Sigmoid colon (tissue), 6 donors: ENCODE measurements at regions not wholly inside any gene's neighbourhood (a gene's known extent, or its start where the extent isn't known, plus 50 kb on each side); places are given as distances from the start of the nearest gene placed in this dataset.

Source experiments
- DNase-seq: peaks from one replicate; pipeline ENCODE4 v3.0.0-alpha.2; 2019
- H3K27ac ChIP-seq, 4 donors: fragments of 200-600 bp; sonication (generic); one replicate each; pipeline ENCODE4 v1.5.1; 2016 to 2019; ENCODE audit warnings: mild to moderate bottlenecking in 1 of 4
- H3K27me3 ChIP-seq, 3 donors: fragments of 200-600 bp; sonication (generic); one replicate each; pipeline ENCODE4 v1.5.1; 2019; ENCODE audit warnings: mild to moderate bottlenecking in 1 of 3
- H3K36me3 ChIP-seq, 4 donors: fragments of 200-600 bp; sonication (generic); one replicate each; pipeline ENCODE4 v1.5.1; 2016 to 2019
- H3K4me1 ChIP-seq, 4 donors: fragments of 200-600 bp; sonication (generic); one replicate each; pipeline ENCODE4 v1.5.1; 2017 to 2019
- H3K4me3 ChIP-seq, 4 donors: fragments of 200-600 bp; sonication (generic); one replicate each; pipeline ENCODE4 v1.5.1; 2017 to 2019; ENCODE audit warnings: mild to moderate bottlenecking in 2 of 4, moderate library complexity in 1 of 4
- H3K9me3 ChIP-seq, 4 donors: fragments of 200-600 bp in 3 of 4; sonication (generic) in 3 of 4; one replicate each; pipeline versions ENCODE4 v1.5.1 to v1.6.1; 2013 to 2019
- CTCF ChIP-seq, 4 experiments: fragments of 450-650 bp in 3 of 4; fragments of 200-600 bp in 1 of 4; IDR thresholded peaks; one replicate each; pipeline ENCODE4 v1.5.1; 2016 to 2019; ENCODE audit warnings: antibody characterized with exemption in 4 of 4, mild to moderate bottlenecking in 3 of 4, moderate library complexity in 2 of 4
- EP300 ChIP-seq, 4 donors: sonication (generic); formaldehyde crosslinking; IDR thresholded peaks; one replicate each; pipeline ENCODE4 v1.6.1; 2017; ENCODE audit warnings: antibody characterized with exemption in 4 of 4
- POLR2A ChIP-seq, 2 donors: fragments of 450-650 bp; IDR thresholded peaks; one replicate each; pipeline ENCODE4 v1.6.1; 2016; ENCODE audit warnings: antibody characterized with exemption in 2 of 2, mild to moderate bottlenecking in 2 of 2, moderate library complexity in 2 of 2
- POLR2AphosphoS5 ChIP-seq, 4 donors: sonication (generic); formaldehyde crosslinking; IDR thresholded peaks; one replicate each; pipeline ENCODE4 v1.6.1; 2017; ENCODE audit warnings: antibody characterized with exemption in 4 of 4
- WGBS, 2 donors: extraction: QIAGEN DNeasy Blood & Tissue Kit; methylation state at CpG; one replicate each; pipeline ENCODE4 v1.1.7; 2013; 5-methylcytosine and 5-hydroxymethylcytosine counted together
- intact Hi-C: fragments of 100-400 bp; cut with DNase I; formaldehyde crosslinking; loops from one replicate; pipeline ENCODE4 v1.15.1; 2023
- donor health status: healthy with polysubstance abuse.
- donor health status: healthy.

- Histone ChIP-seq H3K4me3 (no peak overlapping the region), H3K36me3 (no peaks in the 10 kb centered on the region), H3K4me1 (no peaks in the 10 kb centered on the region), H3K27me3 (no peaks in the 10 kb centered on the region), H3K27ac (no peak overlapping the region), H3K9me3 (no peaks in the 10 kb centered on the region)
- 89 to 92% methylated on average over 3 of the region's 3 CpGs for WGBS, 2 donors
- intact Hi-C loops, result no loop called here
- TF ChIP-seq EP300 (IDR thresholded peaks at IDR 0.05) (no peak), POLR2A (IDR thresholded peaks at IDR 0.05) (no peak), CTCF (IDR thresholded peaks at IDR 0.05) (no peak), POLR2AphosphoS5 (IDR thresholded peaks at IDR 0.05) (no peak)
- no peak for DNase-seq
These were observed 212.6 kb downstream of the ZNF621 start for GRCh38 chr3:40737343-40737742.

- Histone ChIP-seq H3K4me1 (no peaks in the 10 kb centered on the region), H3K27me3 (no peaks in the 10 kb centered on the region), H3K4me3 (no peak overlapping the region), H3K36me3 (no peaks in the 10 kb centered on the region), H3K9me3 (no peaks in the 10 kb centered on the region), H3K27ac (no peak overlapping the region)
- intact Hi-C loops, result no loop called here
- 76 to 87% methylated on average over 1 of the region's 1 CpG for WGBS, 2 donors
- no peak for DNase-seq
- TF ChIP-seq CTCF (IDR thresholded peaks at IDR 0.05) (no peak), POLR2AphosphoS5 (IDR thresholded peaks at IDR 0.05) (no peak), EP300 (IDR thresholded peaks at IDR 0.05) (no peak), POLR2A (IDR thresholded peaks at IDR 0.05) (no peak)
These were observed 215.2 kb downstream of the ZNF621 start for GRCh38 chr3:40739971-40740370.

GRCh38 chr3:40741729-40742128, 217.0 kb downstream of the ZNF621 start:
- H3K4me3 ChIP-seq, result no peak overlapping the region
- H3K36me3 ChIP-seq, result no peaks in the 10 kb centered on the region
- no peak overlapping the region for H3K27ac ChIP-seq
- TF ChIP-seq EP300 (IDR thresholded peaks at IDR 0.05) (no peak), POLR2AphosphoS5 (IDR thresholded peaks at IDR 0.05) (peak in 1 of 4 donors; percentile 49)
- H3K27me3 ChIP-seq, result no peaks in the 10 kb centered on the region
- 2 to 3% methylated on average over 1 of the region's 1 CpG for WGBS, 2 donors
- intact Hi-C loops, result no loop called here
- H3K9me3 ChIP-seq, result no peaks in the 10 kb centered on the region
- DNase-seq, result peak; percentile 82
- H3K4me1 ChIP-seq, result no peaks in the 10 kb centered on the region

- H3K27me3 ChIP-seq, result no peaks in the 10 kb centered on the region
- no peaks in the 10 kb centered on the region for H3K9me3 ChIP-seq
- H3K4me3 ChIP-seq, result no peak overlapping the region
- H3K36me3 ChIP-seq, result no peaks in the 10 kb centered on the region
- DNase-seq, result no peak
- WGBS, 2 donors, result 59 to 68% methylated on average over 2 of the region's 2 CpGs
- no peak overlapping the region for H3K27ac ChIP-seq
- intact Hi-C loops, result no loop called here
- no peak for TF ChIP-seq CTCF (IDR thresholded peaks at IDR 0.05)
- no peak for TF ChIP-seq EP300 (IDR thresholded peaks at IDR 0.05)
- no peak for TF ChIP-seq POLR2AphosphoS5 (IDR thresholded peaks at IDR 0.05)
- no peak for TF ChIP-seq POLR2A (IDR thresholded peaks at IDR 0.05)
- H3K4me1 ChIP-seq, result no peaks in the 10 kb centered on the region
These were observed 220.8 kb downstream of the ZNF621 start for GRCh38 chr3:40745381-40746106.

- Histone ChIP-seq H3K4me3 (no peak overlapping the region), H3K36me3 (no peaks in the 10 kb centered on the region), H3K27ac (no peak overlapping the region), H3K27me3 (no peaks in the 10 kb centered on the region), H3K4me1 (no peaks in the 10 kb centered on the region), H3K9me3 (no peaks in the 10 kb centered on the region)
- TF ChIP-seq CTCF (IDR thresholded peaks at IDR 0.05) (no peak), POLR2A (IDR thresholded peaks at IDR 0.05) (no peak), EP300 (IDR thresholded peaks at IDR 0.05) (no peak), POLR2AphosphoS5 (IDR thresholded peaks at IDR 0.05) (no peak)
- no peak for DNase-seq
- WGBS, 2 donors, result 95 to 98% methylated on average over 1 of the region's 1 CpG
- intact Hi-C loops, result no loop called here
These were observed 226.9 kb downstream of the ZNF621 start for GRCh38 chr3:40751666-40752065.
